GM18861 (cell line): ENCODE measurements at regions not wholly inside any gene's neighbourhood (a gene's known extent, or its start where the extent isn't known, plus 50 kb on each side); places are given as distances from the start of the nearest gene placed in this dataset.
A peak's percentile ranks its signal among the peaks of the same experiment; 100 is the strongest.
"Not testable (repeated sequence)": the region's sequence is repeated elsewhere in the genome, so short reads cannot be mapped to it uniquely, and the experiment has no call there.

Experiments
- ATAC-seq: cut with Tn5 transposase; IDR thresholded peaks from one replicate; pipeline ENCODE4 v1.9.1; 2021; ENCODE audit not compliant: unreplicated experiment

- ATAC-seq: no peak
Measured at GRCh38 chr3:118635711-118636110, 398.9 kb downstream of the IGSF11 start.

- no peak for ATAC-seq
Measured at GRCh38 chr3:118636841-118637240, 397.8 kb downstream of the IGSF11 start.

GRCh38 chr3:118637846-118638245, 396.8 kb downstream of the IGSF11 start:
- no peak for ATAC-seq

- ATAC-seq: peak; percentile 64
Measured at GRCh38 chr3:118641608-118642007, 393.0 kb downstream of the IGSF11 start.

GRCh38 chr3:118671192-118671591, 363.5 kb downstream of the IGSF11 start:
- ATAC-seq: no peak

- ATAC-seq: peak; percentile 58
Measured at GRCh38 chr3:118675305-118675704, 359.3 kb downstream of the IGSF11 start.

- ATAC-seq: not testable (repeated sequence)
Measured at GRCh38 chr3:118678663-118679062, 356.0 kb downstream of the IGSF11 start.

GRCh38 chr3:118682921-118683320, 351.7 kb downstream of the IGSF11 start:
- no peak for ATAC-seq

GRCh38 chr3:118683636-118684035, 351.0 kb downstream of the IGSF11 start:
- ATAC-seq: no peak

- no peak for ATAC-seq
Measured at GRCh38 chr3:118688396-118688884, 346.2 kb downstream of the IGSF11 start.

GRCh38 chr3:118692416-118692815, 342.2 kb downstream of the IGSF11 start:
- ATAC-seq: no peak

- no peak for ATAC-seq
Measured at GRCh38 chr3:118705487-118706219, 329.0 kb downstream of the IGSF11 start.

GRCh38 chr3:118707991-118708390, 326.7 kb downstream of the IGSF11 start:
- ATAC-seq: no peak

GRCh38 chr3:118710532-118710931, 324.1 kb downstream of the IGSF11 start:
- ATAC-seq: no peak

- ATAC-seq: no peak
Measured at GRCh38 chr3:118713502-118714207, 321.0 kb downstream of the IGSF11 start.

GRCh38 chr3:118714800-118715199, 319.8 kb downstream of the IGSF11 start:
- no peak for ATAC-seq

GRCh38 chr3:118729546-118729945, 305.1 kb downstream of the IGSF11 start:
- ATAC-seq: no peak

GRCh38 chr3:118734664-118735063, 300.0 kb downstream of the IGSF11 start:
- ATAC-seq: no peak

- ATAC-seq: no peak
Measured at GRCh38 chr3:118736107-118736506, 298.5 kb downstream of the IGSF11 start.

GRCh38 chr3:118740722-118741290, 293.8 kb downstream of the IGSF11 start:
- ATAC-seq: no peak

- ATAC-seq: no peak
Measured at GRCh38 chr3:118742760-118743159, 291.9 kb downstream of the IGSF11 start.

GRCh38 chr3:118744186-118744585, 290.5 kb downstream of the IGSF11 start:
- ATAC-seq: no peak
